Testis (tissue), 2 donors: ENCODE measurements at regions not wholly inside any gene's neighbourhood (a gene's known extent, or its start where the extent isn't known, plus 50 kb on each side); places are given as distances from the start of the nearest gene placed in this dataset.

Experiments used
- DNase-seq: peaks from one replicate; pipeline ENCODE4 v3.0.0-alpha.2; 2019
- H3K27ac ChIP-seq, 2 donors: fragments of 200-600 bp; sonication (generic); one replicate each; pipeline ENCODE4 v1.5.1; 2019
- H3K27me3 ChIP-seq: fragments of 200-600 bp; sonication (generic); one replicate; pipeline ENCODE4 v1.5.1; 2019
- H3K36me3 ChIP-seq: fragments of 200-600 bp; sonication (generic); one replicate; pipeline ENCODE4 v1.5.1; 2017; ENCODE audit warnings: low read depth; ENCODE audit errors: missing control alignments
- H3K4me1 ChIP-seq: fragments of 200-600 bp; sonication (generic); one replicate; pipeline ENCODE4 v1.5.1; 2019
- H3K4me3 ChIP-seq, 2 donors: fragments of 200-600 bp; sonication (generic); one replicate each; pipeline ENCODE4 v1.5.1; 2017 to 2019
- H3K9me3 ChIP-seq: fragments of 200-600 bp; sonication (generic); one replicate; pipeline ENCODE4 v1.5.1; 2017
- POLR2A ChIP-seq: fragments of 450-650 bp; IDR thresholded peaks from one replicate; pipeline ENCODE4 v1.6.1; 2017; ENCODE audit warnings: antibody characterized with exemption, mild to moderate bottlenecking, moderate library complexity
- WGBS, 2 donors: methylation state at CpG; one replicate each; pipeline ENCODE4 v1.1.5; 2018; 5-methylcytosine and 5-hydroxymethylcytosine counted together
- intact Hi-C: fragments of 100-400 bp; cut with DNase I; formaldehyde crosslinking; loops from one replicate; pipeline ENCODE4 v1.15.1; 2023; ENCODE audit warnings: low total_unique reads
- TF ChIP-seq, protein P1 (sequence below), 3 experiments: fragments of 450-650 bp in 2 of 3; fragments of 200-600 bp in 1 of 3; sonication (generic) in 1 of 3; IDR thresholded peaks; one replicate each; pipeline ENCODE4 v1.5.1; 2016 to 2019; ENCODE audit warnings: antibody characterized with exemption in 3 of 3, mild to moderate bottlenecking in 2 of 3, moderate library complexity in 1 of 3

DNA sequence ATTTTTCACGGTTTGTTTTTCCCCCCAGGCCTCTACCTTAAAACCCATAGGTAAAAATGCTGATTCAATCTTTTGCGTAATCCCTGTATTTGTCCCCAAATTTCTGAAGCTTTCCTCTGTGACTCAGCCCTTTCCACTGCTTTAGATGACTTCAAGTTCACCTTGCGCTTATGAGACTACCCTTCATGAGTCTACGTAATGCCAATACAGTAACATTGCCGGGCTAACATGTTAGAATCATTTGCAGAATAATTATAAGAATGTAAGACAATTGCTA is 283.0 kb downstream of the TMX3 start:
- WGBS, 2 donors: 95 to 96% methylated on average over 5 of the region's 5 CpGs
- intact Hi-C loops: no loop called here
- DNase-seq: no peak
- no peaks in the 10 kb centered on the region for H3K9me3 ChIP-seq
- H3K4me1 ChIP-seq: no peaks in the 10 kb centered on the region
- H3K36me3 ChIP-seq: no peaks in the 10 kb centered on the region
- H3K27ac ChIP-seq: no peak overlapping the region
- no peak overlapping the region for H3K4me3 ChIP-seq
- H3K27me3 ChIP-seq: no peaks in the 10 kb centered on the region
- TF ChIP-seq, protein P1, sequence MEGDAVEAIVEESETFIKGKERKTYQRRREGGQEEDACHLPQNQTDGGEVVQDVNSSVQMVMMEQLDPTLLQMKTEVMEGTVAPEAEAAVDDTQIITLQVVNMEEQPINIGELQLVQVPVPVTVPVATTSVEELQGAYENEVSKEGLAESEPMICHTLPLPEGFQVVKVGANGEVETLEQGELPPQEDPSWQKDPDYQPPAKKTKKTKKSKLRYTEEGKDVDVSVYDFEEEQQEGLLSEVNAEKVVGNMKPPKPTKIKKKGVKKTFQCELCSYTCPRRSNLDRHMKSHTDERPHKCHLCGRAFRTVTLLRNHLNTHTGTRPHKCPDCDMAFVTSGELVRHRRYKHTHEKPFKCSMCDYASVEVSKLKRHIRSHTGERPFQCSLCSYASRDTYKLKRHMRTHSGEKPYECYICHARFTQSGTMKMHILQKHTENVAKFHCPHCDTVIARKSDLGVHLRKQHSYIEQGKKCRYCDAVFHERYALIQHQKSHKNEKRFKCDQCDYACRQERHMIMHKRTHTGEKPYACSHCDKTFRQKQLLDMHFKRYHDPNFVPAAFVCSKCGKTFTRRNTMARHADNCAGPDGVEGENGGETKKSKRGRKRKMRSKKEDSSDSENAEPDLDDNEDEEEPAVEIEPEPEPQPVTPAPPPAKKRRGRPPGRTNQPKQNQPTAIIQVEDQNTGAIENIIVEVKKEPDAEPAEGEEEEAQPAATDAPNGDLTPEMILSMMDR (IDR thresholded peaks at IDR 0.05): no peak
- no peak for TF ChIP-seq POLR2A

DNA sequence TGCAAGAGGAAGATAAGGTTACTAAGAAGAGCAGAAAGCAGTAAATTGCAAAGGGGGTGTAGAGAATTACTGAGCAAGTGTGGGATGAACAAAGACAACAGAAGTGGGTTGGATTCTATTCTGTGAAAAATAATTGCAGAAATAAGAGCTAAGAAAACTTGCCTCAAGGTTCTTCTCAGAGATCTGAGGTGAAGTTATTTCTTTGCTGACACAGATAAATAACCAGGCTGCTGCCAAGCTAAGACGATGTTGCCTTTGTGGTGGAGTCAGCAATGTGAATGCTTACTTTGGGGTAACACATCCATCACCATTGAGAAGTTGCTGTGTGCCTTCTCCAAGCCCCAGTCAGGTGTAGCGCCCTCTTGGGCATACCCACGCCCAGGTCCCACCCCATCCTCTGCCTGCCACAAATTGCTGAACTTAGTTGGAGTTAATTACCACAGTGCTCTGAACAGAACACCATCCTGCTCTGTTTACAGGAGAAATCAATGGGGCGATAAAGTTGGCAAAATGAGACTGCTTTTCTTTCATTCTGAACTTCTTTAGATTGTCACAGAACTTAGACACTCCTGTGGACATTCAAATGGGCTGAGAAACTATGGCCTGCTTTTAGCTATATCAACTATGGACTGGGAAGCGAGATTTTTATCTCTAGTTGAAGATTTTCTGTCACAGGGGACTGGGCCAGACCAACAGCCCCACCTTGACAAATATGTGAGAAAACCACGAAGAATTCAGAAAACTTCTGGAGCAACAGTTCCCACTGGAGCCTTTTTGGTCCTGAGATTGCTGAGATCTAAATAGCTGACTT is 283.6 kb downstream of the TMX3 start:
- no peak overlapping the region for H3K4me3 ChIP-seq
- 83 to 92% methylated on average over 6 of the region's 6 CpGs for WGBS, 2 donors
- no peak for DNase-seq
- no peaks in the 10 kb centered on the region for H3K36me3 ChIP-seq
- no peaks in the 10 kb centered on the region for H3K9me3 ChIP-seq
- H3K27ac ChIP-seq: no peak overlapping the region
- intact Hi-C loops: no loop called here
- no peak for TF ChIP-seq POLR2A
- TF ChIP-seq, protein P1 (IDR thresholded peaks at IDR 0.05): no peak
- H3K4me1 ChIP-seq: no peaks in the 10 kb centered on the region
- no peaks in the 10 kb centered on the region for H3K27me3 ChIP-seq

DNA sequence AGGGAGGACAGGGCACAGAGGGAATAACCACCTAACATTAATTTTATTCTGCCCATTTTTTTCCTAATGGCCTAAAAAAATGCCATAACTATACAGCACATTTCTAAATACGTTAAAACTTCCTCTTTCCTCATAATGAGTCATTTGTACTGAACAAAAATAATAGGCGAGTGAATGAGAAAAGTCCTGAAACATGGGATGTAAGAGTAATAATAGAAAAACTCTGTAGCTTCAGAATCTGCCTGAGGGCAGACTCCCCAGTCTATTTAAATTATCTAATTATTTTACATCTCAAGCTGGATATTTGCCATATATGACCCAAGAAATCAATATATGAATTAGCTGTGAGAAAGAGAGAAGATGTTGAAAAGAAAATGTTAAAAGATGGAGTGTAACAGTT is 285.1 kb downstream of the TMX3 start:
- TF ChIP-seq, protein P1 (IDR thresholded peaks at IDR 0.05): no peak
- TF ChIP-seq POLR2A: no peak
- Histone ChIP-seq H3K36me3 (no peaks in the 10 kb centered on the region), H3K4me1 (no peaks in the 10 kb centered on the region), H3K9me3 (no peaks in the 10 kb centered on the region), H3K27me3 (no peaks in the 10 kb centered on the region), H3K27ac (no peak overlapping the region), H3K4me3 (no peak overlapping the region)
- no peak for DNase-seq
- intact Hi-C loops: no loop called here
- WGBS, 2 donors: 78 to 86% methylated on average over 2 of the region's 2 CpGs

DNA sequence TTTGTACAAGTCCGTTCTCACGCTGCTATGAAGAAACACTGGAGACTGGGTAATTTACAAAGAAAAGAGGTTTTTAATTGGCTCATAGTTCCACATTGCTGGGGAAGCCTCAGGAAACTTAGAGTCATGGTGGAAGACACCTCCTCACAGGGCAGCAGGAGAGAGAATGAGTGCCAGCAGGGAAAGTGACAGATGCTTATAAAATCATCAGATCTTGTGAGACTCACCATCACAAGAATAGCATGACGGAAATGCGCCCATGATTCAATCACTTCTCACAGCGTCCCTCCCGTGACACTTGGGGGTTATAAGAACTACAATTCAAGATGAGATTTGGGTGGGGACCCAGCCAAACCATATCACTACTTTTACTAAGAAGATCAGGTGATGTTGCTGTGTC is 285.8 kb downstream of the TMX3 start:
- intact Hi-C loops: no loop called here
- 87 to 92% methylated on average over 6 of the region's 6 CpGs for WGBS, 2 donors
- Histone ChIP-seq H3K4me1 (no peaks in the 10 kb centered on the region), H3K27me3 (no peaks in the 10 kb centered on the region), H3K27ac (no peak overlapping the region), H3K36me3 (no peaks in the 10 kb centered on the region), H3K9me3 (no peaks in the 10 kb centered on the region), H3K4me3 (no peak overlapping the region)
- no peak for DNase-seq
- no peak for TF ChIP-seq POLR2A
- TF ChIP-seq, protein P1 (IDR thresholded peaks at IDR 0.05): no peak

DNA sequence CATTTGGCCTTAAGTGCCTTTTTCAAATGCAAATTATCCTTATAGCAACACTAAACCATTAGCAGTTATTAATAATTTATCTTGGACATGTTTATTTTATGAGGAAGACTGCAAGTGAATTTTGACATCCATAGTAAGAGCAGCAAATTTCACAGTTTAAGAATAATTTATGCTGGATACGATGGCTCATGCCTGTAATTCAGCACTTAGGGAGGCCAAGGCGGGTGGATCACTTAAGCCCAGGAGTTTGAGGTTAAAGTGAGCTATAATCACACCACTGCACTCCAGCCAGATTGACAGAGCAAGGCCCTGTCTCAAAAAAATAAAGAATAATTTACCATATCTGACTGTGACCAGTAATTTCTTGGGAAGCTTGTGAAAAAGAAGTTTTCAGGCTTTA is 286.2 kb downstream of the TMX3 start:
- intact Hi-C loops: no loop called here
- Histone ChIP-seq H3K4me1 (no peaks in the 10 kb centered on the region), H3K27ac (no peak overlapping the region), H3K27me3 (no peaks in the 10 kb centered on the region), H3K9me3 (no peaks in the 10 kb centered on the region), H3K4me3 (no peak overlapping the region), H3K36me3 (no peaks in the 10 kb centered on the region)
- TF ChIP-seq, protein P1 (IDR thresholded peaks at IDR 0.05): no peak
- no peak for TF ChIP-seq POLR2A
- no peak for DNase-seq
- WGBS, 2 donors: 66 to 84% methylated on average over 2 of the region's 2 CpGs
